ENCODE measurements at regions not wholly inside any gene's neighbourhood (a gene's known extent, or its start where the extent isn't known, plus 50 kb on each side); places are given as distances from the start of the nearest gene placed in this dataset.

- H3K36me3 ChIP-seq (ENCODE audit: control insufficient read depth, insufficient read depth, low read length), result no peaks in the 10 kb centered on the region
- no peaks in the 10 kb centered on the region for H3K27me3 ChIP-seq (ENCODE audit: control insufficient read depth, insufficient read depth, low read length)
- H3K4me1 ChIP-seq (ENCODE audit: control insufficient read depth, insufficient read depth, low read length), result peaks cover 32% of the 10 kb centered on the region
- no peak overlapping the region for H3K9ac ChIP-seq (ENCODE audit: low read depth, low read length)
- H3K9me3 ChIP-seq (ENCODE audit: control insufficient read depth, insufficient read depth, low read length), result no peaks in the 10 kb centered on the region
- peak overlapping the region; percentile 77 for H3K27ac ChIP-seq (ENCODE audit: low read depth, low read length)
- H3K4me3 ChIP-seq (ENCODE audit: low read depth, low read length), result peak overlapping the region; percentile 18; the same call in 1 of the 2 replicates
These were observed 342.4 kb downstream of the AKAIN1 start for GRCh38 chr18:4854671-4855070.

GRCh38 chr18:4851301-4851976, 345.6 kb downstream of the AKAIN1 start:
- no peaks in the 10 kb centered on the region for H3K36me3 ChIP-seq (ENCODE audit: control insufficient read depth, insufficient read depth, low read length)
- peaks cover 32% of the 10 kb centered on the region for H3K4me1 ChIP-seq (ENCODE audit: control insufficient read depth, insufficient read depth, low read length)
- no peak overlapping the region for H3K9ac ChIP-seq (ENCODE audit: low read depth, low read length)
- H3K4me3 ChIP-seq (ENCODE audit: low read depth, low read length), result no peak overlapping the region
- no peaks in the 10 kb centered on the region for H3K27me3 ChIP-seq (ENCODE audit: control insufficient read depth, insufficient read depth, low read length)
- H3K9me3 ChIP-seq (ENCODE audit: control insufficient read depth, insufficient read depth, low read length), result no peaks in the 10 kb centered on the region
- no peak overlapping the region for H3K27ac ChIP-seq (ENCODE audit: low read depth, low read length)

GRCh38 chr18:4847056-4847455, 350.0 kb downstream of the AKAIN1 start:
- H3K4me3 ChIP-seq (ENCODE audit: low read depth, low read length), result no peak overlapping the region
- no peaks in the 10 kb centered on the region for H3K9me3 ChIP-seq (ENCODE audit: control insufficient read depth, insufficient read depth, low read length)
- no peaks in the 10 kb centered on the region for H3K4me1 ChIP-seq (ENCODE audit: control insufficient read depth, insufficient read depth, low read length)
- H3K36me3 ChIP-seq (ENCODE audit: control insufficient read depth, insufficient read depth, low read length), result no peaks in the 10 kb centered on the region
- no peak overlapping the region for H3K27ac ChIP-seq (ENCODE audit: low read depth, low read length)
- no peak overlapping the region for H3K9ac ChIP-seq (ENCODE audit: low read depth, low read length)
- no peaks in the 10 kb centered on the region for H3K27me3 ChIP-seq (ENCODE audit: control insufficient read depth, insufficient read depth, low read length)

GRCh38 chr18:4844320-4844719, 352.7 kb downstream of the AKAIN1 start:
- H3K4me3 ChIP-seq (ENCODE audit: low read depth, low read length), result no peak overlapping the region
- H3K27ac ChIP-seq (ENCODE audit: low read depth, low read length), result no peak overlapping the region
- no peak overlapping the region for H3K9ac ChIP-seq (ENCODE audit: low read depth, low read length)
- no peaks in the 10 kb centered on the region for H3K36me3 ChIP-seq (ENCODE audit: control insufficient read depth, insufficient read depth, low read length)
- no peaks in the 10 kb centered on the region for H3K27me3 ChIP-seq (ENCODE audit: control insufficient read depth, insufficient read depth, low read length)
- peaks cover 4% of the 10 kb centered on the region for H3K4me1 ChIP-seq (ENCODE audit: control insufficient read depth, insufficient read depth, low read length)
- H3K9me3 ChIP-seq (ENCODE audit: control insufficient read depth, insufficient read depth, low read length), result no peaks in the 10 kb centered on the region

- no peaks in the 10 kb centered on the region for H3K36me3 ChIP-seq (ENCODE audit: control insufficient read depth, insufficient read depth, low read length)
- no peak overlapping the region for H3K9ac ChIP-seq (ENCODE audit: low read depth, low read length)
- H3K27me3 ChIP-seq (ENCODE audit: control insufficient read depth, insufficient read depth, low read length), result no peaks in the 10 kb centered on the region
- peaks cover 6% of the 10 kb centered on the region for H3K4me1 ChIP-seq (ENCODE audit: control insufficient read depth, insufficient read depth, low read length)
- H3K4me3 ChIP-seq (ENCODE audit: low read depth, low read length), result no peak overlapping the region
- no peaks in the 10 kb centered on the region for H3K9me3 ChIP-seq (ENCODE audit: control insufficient read depth, insufficient read depth, low read length)
- H3K27ac ChIP-seq (ENCODE audit: low read depth, low read length), result no peak overlapping the region
These were observed 353.3 kb downstream of the AKAIN1 start for GRCh38 chr18:4843771-4844170.

GRCh38 chr18:4842751-4843150, 354.3 kb downstream of the AKAIN1 start:
- no peaks in the 10 kb centered on the region for H3K27me3 ChIP-seq (ENCODE audit: control insufficient read depth, insufficient read depth, low read length)
- no peaks in the 10 kb centered on the region for H3K9me3 ChIP-seq (ENCODE audit: control insufficient read depth, insufficient read depth, low read length)
- no peaks in the 10 kb centered on the region for H3K36me3 ChIP-seq (ENCODE audit: control insufficient read depth, insufficient read depth, low read length)
- no peak overlapping the region for H3K9ac ChIP-seq (ENCODE audit: low read depth, low read length)
- H3K4me3 ChIP-seq (ENCODE audit: low read depth, low read length), result no peak overlapping the region
- H3K27ac ChIP-seq (ENCODE audit: low read depth, low read length), result no peak overlapping the region
- peaks cover 6% of the 10 kb centered on the region for H3K4me1 ChIP-seq (ENCODE audit: control insufficient read depth, insufficient read depth, low read length)

GRCh38 chr18:4842287-4842686, 354.8 kb downstream of the AKAIN1 start:
- Histone ChIP-seq H3K9ac (ENCODE audit: low read depth, low read length) (no peak overlapping the region), H3K27ac (ENCODE audit: low read depth, low read length) (no peak overlapping the region), H3K4me1 (ENCODE audit: control insufficient read depth, insufficient read depth, low read length) (peaks cover 6% of the 10 kb centered on the region), H3K27me3 (ENCODE audit: control insufficient read depth, insufficient read depth, low read length) (no peaks in the 10 kb centered on the region), H3K36me3 (ENCODE audit: control insufficient read depth, insufficient read depth, low read length) (no peaks in the 10 kb centered on the region), H3K4me3 (ENCODE audit: low read depth, low read length) (no peak overlapping the region), H3K9me3 (ENCODE audit: control insufficient read depth, insufficient read depth, low read length) (no peaks in the 10 kb centered on the region)

GRCh38 chr18:4839639-4840038, 357.4 kb downstream of the AKAIN1 start:
- Histone ChIP-seq H3K4me1 (ENCODE audit: control insufficient read depth, insufficient read depth, low read length) (peaks cover 6% of the 10 kb centered on the region), H3K4me3 (ENCODE audit: low read depth, low read length) (no peak overlapping the region), H3K27ac (ENCODE audit: low read depth, low read length) (no peak overlapping the region), H3K9me3 (ENCODE audit: control insufficient read depth, insufficient read depth, low read length) (no peaks in the 10 kb centered on the region), H3K27me3 (ENCODE audit: control insufficient read depth, insufficient read depth, low read length) (no peaks in the 10 kb centered on the region), H3K36me3 (ENCODE audit: control insufficient read depth, insufficient read depth, low read length) (no peaks in the 10 kb centered on the region), H3K9ac (ENCODE audit: low read depth, low read length) (no peak overlapping the region)

GRCh38 chr18:4836141-4836540, 360.9 kb downstream of the AKAIN1 start:
- Histone ChIP-seq H3K9ac (ENCODE audit: low read depth, low read length) (no peak overlapping the region), H3K36me3 (ENCODE audit: control insufficient read depth, insufficient read depth, low read length) (no peaks in the 10 kb centered on the region), H3K27me3 (ENCODE audit: control insufficient read depth, insufficient read depth, low read length) (no peaks in the 10 kb centered on the region), H3K27ac (ENCODE audit: low read depth, low read length) (no peak overlapping the region), H3K4me1 (ENCODE audit: control insufficient read depth, insufficient read depth, low read length) (peaks cover 12% of the 10 kb centered on the region), H3K9me3 (ENCODE audit: control insufficient read depth, insufficient read depth, low read length) (no peaks in the 10 kb centered on the region), H3K4me3 (ENCODE audit: low read depth, low read length) (no peak overlapping the region)

- H3K27me3 ChIP-seq (ENCODE audit: control insufficient read depth, insufficient read depth, low read length), result no peaks in the 10 kb centered on the region
- peaks cover 14% of the 10 kb centered on the region for H3K4me1 ChIP-seq (ENCODE audit: control insufficient read depth, insufficient read depth, low read length)
- H3K4me3 ChIP-seq (ENCODE audit: low read depth, low read length), result no peak overlapping the region
- H3K27ac ChIP-seq (ENCODE audit: low read depth, low read length), result no peak overlapping the region
- H3K9me3 ChIP-seq (ENCODE audit: control insufficient read depth, insufficient read depth, low read length), result no peaks in the 10 kb centered on the region
- H3K36me3 ChIP-seq (ENCODE audit: control insufficient read depth, insufficient read depth, low read length), result no peaks in the 10 kb centered on the region
- H3K9ac ChIP-seq (ENCODE audit: low read depth, low read length), result no peak overlapping the region
These were observed 365.2 kb downstream of the AKAIN1 start for GRCh38 chr18:4831791-4832375.

GRCh38 chr18:4831127-4831526, 365.9 kb downstream of the AKAIN1 start:
- H3K9me3 ChIP-seq (ENCODE audit: control insufficient read depth, insufficient read depth, low read length), result no peaks in the 10 kb centered on the region
- peaks cover 14% of the 10 kb centered on the region for H3K4me1 ChIP-seq (ENCODE audit: control insufficient read depth, insufficient read depth, low read length)
- H3K9ac ChIP-seq (ENCODE audit: low read depth, low read length), result no peak overlapping the region
- H3K4me3 ChIP-seq (ENCODE audit: low read depth, low read length), result no peak overlapping the region
- H3K36me3 ChIP-seq (ENCODE audit: control insufficient read depth, insufficient read depth, low read length), result no peaks in the 10 kb centered on the region
- H3K27ac ChIP-seq (ENCODE audit: low read depth, low read length), result no peak overlapping the region
- no peaks in the 10 kb centered on the region for H3K27me3 ChIP-seq (ENCODE audit: control insufficient read depth, insufficient read depth, low read length)
